Osteoblast (primary cell): ENCODE measurements at regions not wholly inside any gene's neighbourhood (a gene's known extent, or its start where the extent isn't known, plus 50 kb on each side); places are given as distances from the start of the nearest gene placed in this dataset.

Experiments
- DNase-seq: peaks from one replicate; pipeline ENCODE4 v3.0.0; 2011; ENCODE audit warnings: low spot score, mixed read lengths; ENCODE audit not compliant: insufficient read length; ENCODE audit errors: missing footprints
- H2AFZ ChIP-seq: 2 replicates; pipeline ENCODE4 v1.6.0; 2011; ENCODE audit warnings: mild to moderate bottlenecking, low read length
- H3K27ac ChIP-seq: 2 replicates; pipeline ENCODE4 v1.5.1; 2011; ENCODE audit warnings: mild to moderate bottlenecking, low read depth, low read length, moderate library complexity
- H3K27me3 ChIP-seq: 2 replicates; pipeline ENCODE4 v1.6.0; 2012; ENCODE audit warnings: mild to moderate bottlenecking, control low read depth, inconsistent platforms, low read length, moderate library complexity; ENCODE audit not compliant: insufficient read depth
- H3K36me3 ChIP-seq: 2 replicates; pipeline ENCODE4 v1.5.1; 2011; ENCODE audit warnings: mild to moderate bottlenecking, low read length, control low read depth, moderate library complexity; ENCODE audit not compliant: insufficient read depth
- H3K4me1 ChIP-seq: 2 replicates; pipeline ENCODE4 v1.5.1; 2011; ENCODE audit warnings: mild to moderate bottlenecking, low read length, control low read depth, moderate library complexity; ENCODE audit not compliant: insufficient read depth
- H3K4me2 ChIP-seq: 2 replicates; pipeline ENCODE4 v1.6.0; 2011; ENCODE audit warnings: mild to moderate bottlenecking, low read length; ENCODE audit not compliant: insufficient read depth
- H3K4me3 ChIP-seq: fragments of 200-600 bp; sonication (generic); 3 replicates; pipeline ENCODE4 v1.5.1; 2012; ENCODE audit warnings: mild to moderate bottlenecking, low read length, inconsistent platforms; ENCODE audit not compliant: insufficient read depth
- H3K79me2 ChIP-seq: 2 replicates; pipeline ENCODE4 v1.6.0; 2012; ENCODE audit warnings: mild to moderate bottlenecking, low read length, control low read depth, inconsistent platforms; ENCODE audit not compliant: insufficient read depth
- H3K9me3 ChIP-seq: 2 replicates; pipeline ENCODE4 v1.5.1; 2011; ENCODE audit warnings: low read depth, low read length, control low read depth
- H4K20me1 ChIP-seq: 2 replicates; pipeline ENCODE4 v1.6.0; 2012; ENCODE audit warnings: mild to moderate bottlenecking, low read length, control low read depth; ENCODE audit not compliant: insufficient read depth
- CTCF ChIP-seq: IDR thresholded peaks from 2 replicates; pipeline ENCODE4 v1.5.1; 2011; ENCODE audit warnings: mild to moderate bottlenecking, low read depth, low read length, moderate library complexity; ENCODE audit errors: extremely low read depth

DNA sequence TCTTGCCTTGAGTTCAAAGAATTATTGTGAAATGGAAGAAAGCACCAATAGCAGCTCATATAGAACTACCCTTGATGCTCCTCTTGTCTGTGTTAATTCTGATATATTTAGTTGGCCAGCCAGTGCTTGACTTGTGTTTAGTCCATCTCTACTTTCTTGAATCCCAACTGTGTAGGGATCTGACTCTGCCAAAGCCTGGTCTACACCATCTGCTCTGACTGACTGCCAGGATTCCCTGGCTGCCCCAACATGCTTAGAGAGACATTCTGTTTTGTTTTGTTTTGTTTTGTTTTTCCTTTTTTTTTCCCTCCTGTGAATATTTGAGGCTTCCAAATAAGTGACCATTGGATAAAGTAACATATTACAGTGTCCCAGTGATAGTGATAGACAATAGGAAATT is 953.7 kb upstream of the MANEA start:
- H3K27me3 ChIP-seq: no peaks in the 10 kb centered on the region
- no peaks in the 10 kb centered on the region for H4K20me1 ChIP-seq
- H3K27ac ChIP-seq: no peak overlapping the region
- no peaks in the 10 kb centered on the region for H3K79me2 ChIP-seq
- H3K9me3 ChIP-seq: no peaks in the 10 kb centered on the region
- no peak overlapping the region for H2AFZ ChIP-seq
- no peak for DNase-seq
- H3K4me3 ChIP-seq: no peak overlapping the region
- TF ChIP-seq CTCF: no peak
- H3K36me3 ChIP-seq: no peaks in the 10 kb centered on the region
- no peaks in the 10 kb centered on the region for H3K4me1 ChIP-seq
- H3K4me2 ChIP-seq: no peak overlapping the region

- H3K27ac ChIP-seq: no peak overlapping the region
- TF ChIP-seq CTCF: no peak
- H2AFZ ChIP-seq: no peak overlapping the region
- H3K4me1 ChIP-seq: no peaks in the 10 kb centered on the region
- no peaks in the 10 kb centered on the region for H3K27me3 ChIP-seq
- no peaks in the 10 kb centered on the region for H3K9me3 ChIP-seq
- H3K79me2 ChIP-seq: no peaks in the 10 kb centered on the region
- DNase-seq: no peak
- no peaks in the 10 kb centered on the region for H3K36me3 ChIP-seq
- H3K4me3 ChIP-seq: no peak overlapping the region
- no peaks in the 10 kb centered on the region for H4K20me1 ChIP-seq
- H3K4me2 ChIP-seq: no peak overlapping the region
Measured at GRCh38 chr6:94622783-94623182, 954.6 kb upstream of the MANEA start.

GRCh38 chr6:94600636-94601035 is 976.7 kb upstream of the MANEA start:
- Histone ChIP-seq H3K27me3 (no peaks in the 10 kb centered on the region), H3K4me1 (no peaks in the 10 kb centered on the region), H3K36me3 (no peaks in the 10 kb centered on the region), H3K4me3 (no peak overlapping the region), H3K27ac (no peak overlapping the region), H3K79me2 (no peaks in the 10 kb centered on the region), H3K4me2 (no peak overlapping the region), H4K20me1 (no peaks in the 10 kb centered on the region), H3K9me3 (peaks cover 6% of the 10 kb centered on the region), H2AFZ (no peak overlapping the region)
- TF ChIP-seq CTCF: no peak
- DNase-seq: no peak

DNA sequence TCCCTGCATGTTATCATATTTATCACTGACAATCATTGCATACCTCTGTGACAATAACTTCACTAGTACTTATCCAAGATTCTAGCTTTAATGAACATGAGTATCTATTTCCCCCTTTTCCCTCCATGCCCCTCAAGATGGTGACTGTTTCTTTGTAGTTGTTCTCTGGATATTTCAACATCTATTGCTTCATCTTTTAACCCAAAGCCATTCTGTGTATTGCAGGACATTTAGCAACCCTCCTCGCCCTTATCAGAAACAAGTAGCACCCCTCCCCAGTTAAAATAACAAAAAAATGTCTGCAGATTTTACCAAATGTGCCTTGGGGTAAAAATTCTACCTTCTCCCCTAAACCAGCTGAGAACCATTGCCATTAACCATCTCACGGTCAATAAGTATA is 979.8 kb upstream of the MANEA start:
- no peak for TF ChIP-seq CTCF
- peaks cover 3% of the 10 kb centered on the region for H3K9me3 ChIP-seq

More for the DNA sequence above, 979.8 kb upstream of the MANEA start:
- no peaks in the 10 kb centered on the region for H3K27me3 ChIP-seq
- no peak overlapping the region for H2AFZ ChIP-seq
- H4K20me1 ChIP-seq: no peaks in the 10 kb centered on the region
- H3K4me3 ChIP-seq: no peak overlapping the region
- H3K36me3 ChIP-seq: no peaks in the 10 kb centered on the region
- H3K4me2 ChIP-seq: no peak overlapping the region
- no peaks in the 10 kb centered on the region for H3K79me2 ChIP-seq
- H3K4me1 ChIP-seq: no peaks in the 10 kb centered on the region
- H3K27ac ChIP-seq: no peak overlapping the region
- DNase-seq: no peak
